ENCODE measurements at regions not wholly inside any gene's neighbourhood (a gene's known extent, or its start where the extent isn't known, plus 50 kb on each side); places are given as distances from the start of the nearest gene placed in this dataset.

DNA sequence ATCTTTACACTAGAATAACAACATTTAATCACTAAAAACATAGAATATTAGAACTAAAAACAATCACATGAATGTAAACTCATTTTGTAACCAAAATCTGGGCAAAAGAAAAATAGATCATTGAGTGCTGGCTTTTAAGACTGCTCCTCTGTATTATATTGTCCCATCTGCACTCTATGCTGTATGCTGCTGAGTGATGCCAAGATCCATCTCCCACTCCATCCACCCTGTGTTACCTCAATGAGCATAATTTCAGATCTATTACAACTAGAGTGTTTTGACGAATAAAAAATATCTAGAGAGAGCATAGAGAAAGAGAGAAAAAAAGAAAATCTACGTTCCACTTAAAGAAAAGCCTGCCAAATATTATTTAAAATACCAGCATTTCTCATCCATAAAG, 1060.4 kb downstream of the ZPLD1 start:
- H2BK5ac ChIP-seq (ENCODE audit: insufficient read length, low read length), result no peak overlapping the region
- Mint-ChIP-seq H3K4me3 (no peak overlapping the region), H3K9me3 (no peaks in the 10 kb centered on the region), H3K27me3 (ENCODE audit: low read depth) (peaks cover 1% of the 10 kb centered on the region; the same call in 1 of the 2 replicates), H3K27ac (no peak overlapping the region), H3K36me3 (ENCODE audit: insufficient read depth in 1 of 3, low read depth in 3 of 3) (no peaks in the 10 kb centered on the region), H3K4me1 (no peaks in the 10 kb centered on the region)
- H3K4ac ChIP-seq (ENCODE audit: low read depth, low read length), result no peak overlapping the region
- H3K14ac ChIP-seq (ENCODE audit: insufficient read depth, low read length), result no peak overlapping the region
- no peaks in the 10 kb centered on the region for H3K79me2 ChIP-seq (ENCODE audit: insufficient read depth, low read length)
- H3K27me3 ChIP-seq (ENCODE audit: insufficient read depth, low read length), result no peaks in the 10 kb centered on the region
- no peak overlapping the region for H3K56ac ChIP-seq (ENCODE audit: insufficient read length, low read depth, low read length)
- no peak overlapping the region for H2AFZ ChIP-seq (ENCODE audit: low read length)
- H3K4me2 ChIP-seq (ENCODE audit: insufficient read depth, insufficient read length, low read length), result no peak overlapping the region
- DNase-seq, result no peak
- H3K4me1 ChIP-seq (ENCODE audit: insufficient read depth, low read length), result no peaks in the 10 kb centered on the region
- H2BK15ac ChIP-seq (ENCODE audit: low read depth, low read length), result no peak overlapping the region
- H3K9me3 ChIP-seq (ENCODE audit: control insufficient read depth, low read depth, low read length), result no peaks in the 10 kb centered on the region
- H3K23me2 ChIP-seq (ENCODE audit: insufficient read length, low read depth, low read length, poor library complexity, severe bottlenecking), result no peaks in the 10 kb centered on the region
- H3K23ac ChIP-seq (ENCODE audit: insufficient read length, low read depth, low read length), result no peak overlapping the region
- no peak overlapping the region for H4K5ac ChIP-seq (ENCODE audit: insufficient read length, low read depth, low read length)
- H4K91ac ChIP-seq (ENCODE audit: insufficient read length, low read depth, low read length), result no peak overlapping the region
- H3T11ph ChIP-seq (ENCODE audit: low read length), result no peak overlapping the region
- H3K79me1 ChIP-seq (ENCODE audit: insufficient read depth, low read depth, low read length, poor library complexity, severe bottlenecking), result no peaks in the 10 kb centered on the region
- H3K18ac ChIP-seq (ENCODE audit: insufficient read length, low read depth, low read length), result no peak overlapping the region
- no peak overlapping the region for H2AK5ac ChIP-seq (ENCODE audit: insufficient read length, low read length)
- no peak for TF ChIP-seq CTCF (conservative IDR thresholded peaks at IDR 0.05)
- no CpG with 5 or more reads among the region's 2 CpGs for WGBS (ENCODE audit: extremely low coverage, insufficient read length, low lambda C conversion rate)
- H4K8ac ChIP-seq (replicated peaks; ENCODE audit: insufficient read length, low read depth, low read length), result no peak overlapping the region
- no peak overlapping the region for H2BK20ac ChIP-seq (ENCODE audit: low read depth, low read length, poor library complexity, severe bottlenecking)
- H3K27ac ChIP-seq (ENCODE audit: insufficient read length, low read depth, low read length), result no peak overlapping the region
- H3K9ac ChIP-seq (ENCODE audit: extremely low read depth, insufficient read length, low read length), result no peak overlapping the region
- no peak overlapping the region for H2BK12ac ChIP-seq (ENCODE audit: insufficient read length, low read depth, low read length)
- H2BK120ac ChIP-seq (ENCODE audit: low read depth, low read length, poor library complexity, severe bottlenecking), result no peak overlapping the region
- no peaks in the 10 kb centered on the region for H4K20me1 ChIP-seq (ENCODE audit: control insufficient read depth, insufficient read depth, insufficient read length)
